Neural cell (in vitro differentiated cells): ENCODE measurements at regions not wholly inside any gene's neighbourhood (a gene's known extent, or its start where the extent isn't known, plus 50 kb on each side); places are given as distances from the start of the nearest gene placed in this dataset.

Source experiments
- H2AFZ ChIP-seq: fragments of 200-600, 300-800 bp; sonication (generic), shearing (Covaris generic); 2 replicates; pipeline ENCODE4 v1.6.0; 2014; ENCODE audit warnings: low read depth, mild to moderate bottlenecking, antibody characterized with exemption, low read length, moderate library complexity
- H3F3A ChIP-seq: fragments of 200-600 bp; shearing (Covaris generic); 2 replicates; pipeline ENCODE4 v1.6.1; 2016; ENCODE audit warnings: mild to moderate bottlenecking, moderate library complexity, mixed read lengths, antibody characterized with exemption, low read length; ENCODE audit not compliant: insufficient read depth, poor library complexity, severe bottlenecking
- H3K27ac ChIP-seq: fragments of 200-600, 300-800 bp; sonication (generic), shearing (Covaris generic); 2 replicates; pipeline ENCODE4 v1.5.1; 2014; ENCODE audit warnings: mild to moderate bottlenecking, low read length, moderate library complexity
- H3K27me3 ChIP-seq: fragments of 300-800, 200-600 bp; sonication (generic), shearing (Covaris generic); 2 replicates; pipeline ENCODE4 v1.6.0; 2014; ENCODE audit warnings: mild to moderate bottlenecking, low read depth, low read length, moderate library complexity; ENCODE audit not compliant: insufficient read depth
- H3K36me3 ChIP-seq: fragments of 300-800, 200-600 bp; sonication (generic), shearing (Covaris generic); 2 replicates; pipeline ENCODE4 v1.5.1; 2014; ENCODE audit warnings: mild to moderate bottlenecking, antibody characterized with exemption, low read length, moderate library complexity; ENCODE audit not compliant: insufficient read depth
- H3K4me2 ChIP-seq: fragments of 300-800, 200-600 bp; sonication (generic), shearing (Covaris generic); 2 replicates; pipeline ENCODE4 v1.6.0; 2014; ENCODE audit warnings: mild to moderate bottlenecking, low read length
- H3K4me3 ChIP-seq: fragments of 300-800, 200-600 bp; sonication (generic), shearing (Covaris generic); 2 replicates; pipeline ENCODE4 v1.5.1; 2014; ENCODE audit warnings: mild to moderate bottlenecking, low read length, moderate library complexity
- H3K79me2 ChIP-seq: fragments of 200-600 bp; shearing (Covaris generic); replicated peaks from 2 replicates; pipeline ENCODE4 v1.6.0; 2014; ENCODE audit warnings: mild to moderate bottlenecking, low read length, moderate library complexity; ENCODE audit not compliant: insufficient read depth
- H3K9ac ChIP-seq: fragments of 300-800, 200-600 bp; sonication (generic), shearing (Covaris generic); 2 replicates; pipeline ENCODE4 v1.6.1; 2016; ENCODE audit warnings: mild to moderate bottlenecking, low read length, mixed read lengths
- H3K9me2 ChIP-seq: fragments of 200-600 bp; shearing (Covaris generic); 2 replicates; pipeline ENCODE4 v1.6.1; 2016; ENCODE audit warnings: mild to moderate bottlenecking, low read length, mixed read lengths; ENCODE audit not compliant: insufficient read depth
- H3K9me3 ChIP-seq: fragments of 200-600, 300-800 bp; sonication (generic), shearing (Covaris generic); 2 replicates; pipeline ENCODE4 v1.6.1; 2016; ENCODE audit warnings: mild to moderate bottlenecking, mixed run types, low read length, moderate library complexity, mixed read lengths
- H4K20me1 ChIP-seq: fragments of 200-600 bp; shearing (Covaris generic); 2 replicates; pipeline ENCODE4 v1.6.1; 2016; ENCODE audit warnings: mild to moderate bottlenecking, mixed run types; ENCODE audit not compliant: insufficient read depth
- CTCF ChIP-seq: fragments of 450-650 bp; IDR thresholded peaks from 2 replicates; pipeline ENCODE4 v1.5.1; 2014; ENCODE audit warnings: antibody characterized with exemption, mild to moderate bottlenecking, moderate library complexity; ENCODE audit not compliant: poor library complexity, severe bottlenecking
- EP300 ChIP-seq: fragments of 450-650 bp; conservative IDR thresholded peaks from 2 replicates; pipeline ENCODE4 v1.6.1; 2014; ENCODE audit warnings: antibody characterized with exemption, mild to moderate bottlenecking, moderate library complexity; ENCODE audit not compliant: poor library complexity, severe bottlenecking
- EZH2 ChIP-seq: fragments of 200-600, 300-800 bp; shearing (Covaris generic), sonication (generic); IDR thresholded peaks from 2 replicates; pipeline ENCODE4 v1.6.1; 2014; ENCODE audit warnings: antibody characterized with exemption, low read length, borderline replicate concordance, mild to moderate bottlenecking; ENCODE audit not compliant: insufficient read depth, poor library complexity, severe bottlenecking
- MXI1 ChIP-seq: fragments of 450-650 bp; conservative IDR thresholded peaks from 2 replicates; pipeline ENCODE4 v1.6.1; 2014; ENCODE audit warnings: antibody characterized with exemption, mild to moderate bottlenecking; ENCODE audit not compliant: poor library complexity, severe bottlenecking
- POLR2AphosphoS5 ChIP-seq: IDR thresholded peaks from 2 replicates; pipeline ENCODE4 v1.6.1; 2012
- RAD21 ChIP-seq: fragments of 450-650 bp; conservative IDR thresholded peaks from 2 replicates; pipeline ENCODE4 v1.6.1; 2014; ENCODE audit warnings: antibody characterized with exemption, mild to moderate bottlenecking, moderate library complexity
- REST ChIP-seq: IDR thresholded peaks from 2 replicates; pipeline ENCODE4 v1.6.1; 2012; ENCODE audit warnings: borderline replicate concordance
- SMC3 ChIP-seq: fragments of 450-650 bp; conservative IDR thresholded peaks from 2 replicates; pipeline ENCODE4 v1.6.1; 2014; ENCODE audit warnings: antibody characterized with exemption, mild to moderate bottlenecking, moderate library complexity; ENCODE audit not compliant: poor library complexity
- TAF1 ChIP-seq: IDR thresholded peaks from 2 replicates; pipeline ENCODE4 v1.6.1; 2012; ENCODE audit warnings: low read depth

DNA sequence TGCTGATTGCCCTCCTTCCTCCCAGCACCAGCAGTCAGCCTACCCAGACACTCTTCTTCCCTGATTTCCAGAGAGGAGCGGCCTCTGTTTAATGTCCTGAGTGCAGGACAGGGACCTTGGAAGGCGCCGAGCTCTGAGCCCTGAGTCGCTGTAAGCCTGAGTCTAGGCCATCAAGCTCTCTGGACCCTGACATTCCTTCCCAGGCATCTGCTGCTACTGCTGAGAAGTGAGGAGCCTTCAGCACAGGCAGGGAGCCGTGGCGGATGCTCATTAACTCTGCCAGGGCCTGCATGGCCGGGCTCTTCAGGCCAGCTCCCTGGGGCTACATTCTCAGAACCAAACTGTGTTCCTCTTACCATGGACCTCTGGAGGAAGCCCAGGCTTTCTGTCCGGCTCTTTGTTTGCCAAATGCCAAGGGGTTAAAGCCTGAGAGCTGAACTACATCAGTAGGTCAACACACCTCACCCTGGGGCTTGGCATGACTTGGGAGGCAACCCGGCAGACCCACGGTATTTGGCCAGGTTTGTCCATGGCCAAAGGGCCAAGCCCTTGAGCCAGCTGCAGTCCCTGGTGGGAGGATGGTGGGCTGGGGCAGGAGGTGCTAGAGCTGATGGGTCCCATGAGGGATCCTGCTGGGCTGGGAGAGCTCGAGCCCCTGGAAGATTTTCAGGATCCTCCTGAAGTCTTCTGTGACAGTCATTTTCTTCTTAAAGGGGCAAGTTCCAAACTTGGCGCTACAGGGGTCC lies 721.4 kb downstream of the BRD1 start:
- Histone ChIP-seq H3K27ac (no peak overlapping the region), H3K4me2 (no peak overlapping the region), H3K9me2 (no peaks in the 10 kb centered on the region), H3K36me3 (no peaks in the 10 kb centered on the region), H4K20me1 (no peaks in the 10 kb centered on the region), H3K4me3 (no peak overlapping the region), H3K9ac (no peak overlapping the region), H3K9me3 (no peaks in the 10 kb centered on the region), H2AFZ (no peak overlapping the region), H3K27me3 (no peaks in the 10 kb centered on the region), H3F3A (no peaks in the 10 kb centered on the region), H3K79me2 (no peaks in the 10 kb centered on the region)
- TF ChIP-seq POLR2AphosphoS5: no peak
- TF ChIP-seq SMC3: no peak
- no peak for TF ChIP-seq CTCF
- no peak for TF ChIP-seq EP300
- TF ChIP-seq REST: no peak

DNA sequence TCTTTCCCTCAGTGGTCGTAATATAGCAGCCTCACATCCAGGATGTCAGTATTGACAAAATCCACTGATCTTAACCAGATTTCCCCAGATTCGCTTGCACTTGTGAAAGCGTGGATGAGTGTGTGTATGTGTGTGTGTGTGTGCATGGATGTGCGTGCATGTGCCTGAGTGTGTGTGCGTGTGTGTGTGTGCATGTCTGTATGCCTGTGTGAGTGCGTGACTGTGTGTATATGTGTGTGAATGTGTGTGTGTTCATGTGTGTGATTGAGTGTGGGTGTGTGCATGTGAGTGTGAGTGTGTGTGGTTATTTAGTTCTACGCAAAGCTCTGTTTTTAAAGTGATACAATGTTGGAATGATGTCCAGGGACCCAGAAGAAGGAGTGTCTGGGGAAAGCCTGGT lies 723.2 kb downstream of the BRD1 start:
- Histone ChIP-seq H3F3A (no peaks in the 10 kb centered on the region), H4K20me1 (no peaks in the 10 kb centered on the region), H3K4me3 (peak overlapping the region; percentile 38), H3K9ac (no peak overlapping the region), H3K4me2 (peak overlapping the region; percentile 53), H2AFZ (no peak overlapping the region), H3K27ac (peak overlapping the region; percentile 72), H3K27me3 (no peaks in the 10 kb centered on the region), H3K36me3 (no peaks in the 10 kb centered on the region), H3K9me2 (no peaks in the 10 kb centered on the region), H3K9me3 (no peaks in the 10 kb centered on the region), H3K79me2 (no peaks in the 10 kb centered on the region)
- TF ChIP-seq CTCF (no peak), RAD21 (no peak), SMC3 (no peak), REST (no peak), EP300 (no peak), TAF1 (no peak), POLR2AphosphoS5 (no peak), MXI1 (no peak), EZH2 (no peak)
